Retina (tissue), 1 donor: ENCODE measurements at regions not wholly inside any gene's neighbourhood (a gene's known extent, or its start where the extent isn't known, plus 50 kb on each side); places are given as distances from the start of the nearest gene placed in this dataset.

ENCODE experiments used
- DNase-seq: peaks from one replicate; pipeline ENCODE4 v3.0.0-alpha.2; 2016

GRCh38 chrX:94361241-94361640, 687.2 kb downstream of the FAM133A start:
- DNase-seq, result no peak

DNA sequence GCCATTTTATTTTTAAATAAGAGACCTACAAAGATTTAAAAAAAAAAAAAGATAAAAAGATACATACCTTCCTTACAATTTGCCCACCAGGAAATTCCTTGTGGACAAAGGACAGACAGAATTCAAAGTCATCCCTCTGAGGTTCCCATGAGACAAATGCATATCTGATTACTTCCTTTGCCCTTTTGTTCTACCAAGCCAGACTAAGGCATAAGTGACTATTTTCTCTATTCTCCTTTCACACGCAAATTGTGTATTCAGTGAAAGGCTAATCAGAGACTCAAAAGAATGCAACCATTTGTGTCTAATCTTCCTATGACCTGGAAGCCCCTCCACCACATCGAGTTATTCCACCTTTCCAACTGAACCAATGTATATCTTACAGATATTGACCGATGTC, 691.7 kb downstream of the FAM133A start:
- DNase-seq, result no peak

GRCh38 chrX:94366616-94367015, 692.6 kb downstream of the FAM133A start:
- no peak for DNase-seq

- no peak for DNase-seq
These were observed 715.0 kb downstream of the FAM133A start for GRCh38 chrX:94389044-94389443.

DNA sequence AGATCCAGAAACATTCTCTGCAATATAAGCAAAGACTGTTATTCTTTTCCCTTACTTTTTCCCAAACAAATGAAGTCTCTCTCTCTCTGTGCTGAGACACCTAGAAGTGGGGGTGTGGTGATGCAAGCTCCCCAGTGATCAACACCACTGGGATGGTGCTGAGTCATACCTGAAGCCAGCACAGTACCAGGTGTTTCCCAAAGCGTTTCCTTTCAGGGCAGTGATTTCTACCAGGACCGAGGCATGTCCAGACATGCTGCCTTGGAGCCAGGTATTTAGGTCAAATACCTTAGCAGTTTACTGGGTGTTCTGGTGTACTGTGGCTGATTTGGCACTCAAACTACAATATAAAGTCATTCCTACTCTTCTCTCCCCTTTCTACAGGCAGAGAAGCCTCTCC, 726.5 kb downstream of the FAM133A start:
- DNase-seq, result no peak

GRCh38 chrX:94401426-94401825, 727.4 kb downstream of the FAM133A start:
- no peak for DNase-seq

DNA sequence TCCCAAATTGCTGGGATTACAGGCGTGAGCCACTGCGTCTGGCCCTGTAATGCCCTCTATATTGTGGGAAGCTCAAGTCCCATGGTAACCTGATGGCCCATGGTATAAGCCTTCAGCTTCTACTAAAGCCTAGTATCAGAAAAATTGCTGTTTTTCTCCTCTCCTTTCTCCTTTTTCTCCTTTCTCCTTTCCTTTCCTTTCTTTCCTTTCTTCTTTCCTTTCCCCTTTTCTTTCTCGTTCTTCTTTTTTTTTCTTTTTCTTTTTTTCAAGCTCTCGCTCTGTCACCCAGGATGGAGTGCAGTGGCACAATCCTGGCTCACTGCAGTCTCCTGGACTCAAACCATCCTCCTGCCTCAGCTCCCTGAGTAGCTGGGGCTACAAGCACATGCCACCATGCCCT, 740.7 kb downstream of the FAM133A start:
- DNase-seq, result no peak

DNA sequence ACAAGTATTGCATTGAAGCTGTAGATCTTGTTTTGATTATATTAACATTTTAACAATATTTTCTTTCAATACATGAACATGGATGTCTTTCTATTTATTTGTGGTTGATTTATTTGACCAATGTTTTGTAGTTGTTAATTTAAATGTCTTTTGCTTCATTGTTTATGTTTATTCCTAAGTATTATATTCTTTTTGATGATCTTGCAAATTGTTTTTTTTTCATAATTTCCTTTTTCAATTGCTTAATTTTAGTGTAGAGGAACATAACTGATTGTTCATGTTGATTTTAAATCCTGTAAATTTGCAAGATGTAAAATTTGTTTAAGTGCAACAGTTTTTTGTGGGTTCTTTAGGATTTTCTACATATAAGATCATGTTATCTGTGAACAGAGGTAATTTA, 744.1 kb downstream of the FAM133A start:
- no peak for DNase-seq

GRCh38 chrX:94424456-94424855, 750.5 kb downstream of the FAM133A start:
- DNase-seq, result no peak

DNA sequence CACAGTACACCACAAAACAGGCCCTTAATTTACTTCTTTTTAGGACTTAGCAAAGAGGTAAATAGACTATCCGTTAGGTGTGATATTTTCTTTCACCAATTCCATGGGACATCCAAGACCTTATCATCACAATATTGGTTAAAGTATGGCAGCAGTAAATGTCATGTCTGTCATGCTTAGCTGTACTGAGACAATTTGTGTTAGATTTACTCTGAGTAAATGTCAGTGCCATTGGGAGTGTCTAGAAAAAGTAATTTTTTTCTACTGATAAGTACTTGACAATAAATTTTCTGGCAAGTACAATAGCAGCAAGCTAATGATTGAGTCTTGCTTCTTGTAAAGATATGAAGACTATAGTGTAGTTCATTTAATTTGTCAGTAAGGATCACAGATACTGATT, 756.1 kb downstream of the FAM133A start:
- no peak for DNase-seq

DNA sequence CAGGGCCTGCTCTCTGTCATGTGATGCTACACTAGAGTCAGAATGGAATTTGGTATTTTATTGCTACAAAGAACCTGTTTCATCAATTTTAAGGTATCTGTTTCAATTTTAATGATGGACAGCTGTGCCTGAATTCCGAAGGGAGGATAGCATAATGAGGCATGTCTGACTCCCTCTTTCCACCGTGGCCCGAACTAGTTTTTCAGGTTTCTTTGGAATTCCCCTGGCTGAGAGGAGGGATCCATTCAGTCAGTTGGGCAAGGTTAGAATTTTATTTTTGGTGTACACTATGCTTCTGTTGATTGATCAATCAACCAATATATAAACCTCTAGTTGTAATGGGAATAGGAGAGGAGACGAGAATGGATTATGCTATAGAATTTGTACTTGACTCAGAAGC, 761.8 kb downstream of the FAM133A start:
- no peak for DNase-seq

- DNase-seq, result no peak
These were observed 780.2 kb downstream of the FAM133A start for GRCh38 chrX:94454159-94454558.

DNA sequence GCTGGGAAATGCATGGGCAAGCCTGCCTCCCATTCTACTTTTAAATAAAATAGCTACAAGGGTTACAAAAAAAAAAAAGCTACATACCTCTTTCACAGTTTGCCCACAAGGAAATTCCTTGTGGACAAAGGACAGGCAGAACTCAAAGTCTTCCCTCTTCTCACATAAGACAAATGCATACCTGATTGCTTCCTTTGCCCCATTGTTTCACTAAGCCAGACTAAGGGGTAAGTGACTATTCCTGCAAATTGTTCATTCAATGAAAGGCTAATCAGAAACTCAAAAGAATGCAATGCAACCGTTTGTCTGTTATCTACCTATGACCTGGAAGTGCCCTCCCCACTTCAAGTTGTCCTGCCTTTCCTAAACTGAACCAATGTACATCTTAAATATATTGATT, 780.6 kb downstream of the FAM133A start:
- DNase-seq, result no peak

GRCh38 chrX:94455782-94456181, 781.8 kb downstream of the FAM133A start:
- DNase-seq, result no peak

DNA sequence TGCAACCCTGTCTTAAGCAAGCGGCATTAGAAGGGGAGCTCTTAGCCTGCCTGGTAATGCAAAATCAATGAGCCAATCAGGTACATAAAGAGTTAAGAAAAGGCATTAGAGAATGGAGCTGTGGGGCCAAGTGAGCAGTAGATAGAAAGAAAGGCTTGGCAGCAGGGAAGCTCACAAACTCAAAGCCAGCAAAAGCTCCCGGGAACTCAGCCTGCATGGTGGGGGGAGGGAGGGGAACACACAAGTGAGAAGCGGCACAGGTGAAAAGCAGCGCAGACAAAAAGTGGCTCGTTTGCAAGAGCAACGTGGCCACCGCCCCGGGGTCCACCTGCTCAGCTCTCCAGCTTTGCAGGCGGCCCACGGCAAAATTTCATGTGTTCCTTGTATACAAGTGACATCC, 818.5 kb downstream of the FAM133A start:
- DNase-seq, result no peak

GRCh38 chrX:94493405-94493804, 819.4 kb downstream of the FAM133A start:
- DNase-seq, result no peak

DNA sequence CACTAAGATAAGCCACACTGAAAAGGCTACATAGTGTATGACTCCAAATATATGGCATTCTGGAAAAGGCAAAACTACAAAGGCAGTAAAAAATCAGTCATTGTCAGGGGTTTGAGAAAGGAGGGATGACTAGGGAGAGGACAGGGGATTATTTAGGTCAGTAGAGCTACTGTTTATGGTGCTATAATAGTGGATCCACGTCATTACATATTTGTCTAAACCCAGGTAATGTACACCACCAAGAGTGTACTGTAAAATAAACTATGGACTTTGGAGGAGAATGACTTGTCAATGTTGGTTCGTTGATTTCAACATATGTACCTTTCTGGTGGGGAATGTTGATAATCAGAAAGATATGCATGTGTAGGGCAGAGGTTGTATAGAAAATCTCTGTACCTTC, 837.6 kb downstream of the FAM133A start:
- no peak for DNase-seq

DNA sequence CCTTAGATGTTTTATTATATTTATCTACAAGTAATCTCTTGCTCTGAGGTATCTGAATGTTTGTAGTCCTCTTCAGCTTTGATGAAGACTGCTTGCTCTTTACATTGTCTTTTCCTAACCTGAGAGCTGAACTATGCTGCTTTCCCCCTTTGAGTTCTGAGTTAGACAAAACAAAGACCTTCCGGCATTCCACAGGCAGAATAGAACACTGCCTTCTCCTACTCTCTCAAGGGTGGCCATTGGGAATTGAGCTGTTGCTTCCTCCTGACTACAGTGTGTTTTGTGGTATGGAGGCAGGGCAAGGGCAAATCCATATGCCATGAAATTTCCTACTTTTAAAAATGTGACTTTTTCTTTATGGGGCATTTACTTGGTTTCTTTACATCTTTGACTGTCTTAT, 841.0 kb downstream of the FAM133A start:
- no peak for DNase-seq

- no peak for DNase-seq
These were observed 850.9 kb downstream of the FAM133A start for GRCh38 chrX:94524867-94525266.

DNA sequence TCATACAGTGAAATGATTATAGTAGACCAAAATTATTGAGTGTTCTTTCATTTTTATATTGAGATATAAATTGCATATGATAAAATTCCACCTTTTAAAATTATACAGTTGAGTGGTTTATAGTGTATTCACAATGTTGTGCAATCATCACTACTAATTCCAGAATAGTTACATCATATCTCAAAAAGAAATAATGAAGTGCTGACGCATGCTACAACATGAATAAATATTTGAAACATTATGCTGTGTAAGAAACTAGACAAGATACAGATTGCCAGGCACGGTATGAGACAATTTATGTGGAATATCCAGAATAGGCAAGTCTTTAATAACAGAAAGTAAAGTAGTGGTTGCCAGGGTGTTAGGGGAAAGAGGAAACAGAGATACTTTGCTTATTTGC, 871.7 kb downstream of the FAM133A start:
- DNase-seq, result no peak

GRCh38 chrX:94551831-94552230, 877.8 kb downstream of the FAM133A start:
- no peak for DNase-seq

DNA sequence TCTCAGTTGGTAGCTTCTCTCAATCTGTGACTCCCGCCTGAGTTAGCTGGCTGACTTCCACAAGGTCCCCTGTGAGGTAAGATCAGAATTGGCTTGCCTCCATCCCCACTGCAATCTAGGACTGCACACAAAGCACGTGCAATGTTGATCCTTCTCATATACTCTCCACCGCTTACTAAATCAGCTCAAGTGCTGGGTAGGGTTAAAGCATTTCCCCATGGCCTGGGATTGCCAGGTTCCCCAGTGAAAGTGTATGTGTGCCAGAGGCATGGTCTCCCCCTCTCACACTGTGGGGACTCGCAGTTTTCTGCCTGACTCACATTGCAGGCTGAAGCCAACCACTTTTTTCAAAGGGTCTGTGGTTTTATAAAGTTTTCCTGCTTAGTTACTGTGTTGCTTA, 886.9 kb downstream of the FAM133A start:
- DNase-seq, result no peak

DNA sequence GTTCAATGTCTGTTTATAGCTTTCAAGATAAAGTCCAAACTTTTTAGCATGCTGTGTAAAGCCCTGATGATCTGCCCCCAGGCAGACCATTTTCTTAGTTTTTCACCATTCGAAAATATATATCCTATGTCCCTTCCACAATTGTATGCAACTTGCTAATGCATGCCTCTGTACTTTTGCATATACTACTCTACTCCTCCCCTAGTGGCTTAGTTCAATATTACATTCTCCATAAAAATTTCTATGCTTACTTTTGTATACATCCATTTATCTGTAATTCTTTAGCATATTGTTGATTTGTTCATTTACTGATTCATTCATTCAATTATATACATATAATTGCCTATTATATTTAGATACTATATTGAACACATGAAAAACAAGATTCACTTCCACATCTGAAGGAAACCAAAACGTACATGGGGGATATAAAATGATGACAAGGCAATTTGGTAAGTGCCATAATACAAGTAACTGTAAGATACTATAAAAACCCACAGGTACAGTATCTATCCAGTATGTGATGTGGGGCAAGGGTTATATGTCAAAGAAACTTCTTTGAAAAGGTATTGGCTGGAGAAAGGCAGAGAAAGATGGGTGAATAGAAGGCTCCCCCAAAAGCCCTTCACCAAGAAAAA, 902.5 kb downstream of the FAM133A start:
- DNase-seq, result no peak

DNA sequence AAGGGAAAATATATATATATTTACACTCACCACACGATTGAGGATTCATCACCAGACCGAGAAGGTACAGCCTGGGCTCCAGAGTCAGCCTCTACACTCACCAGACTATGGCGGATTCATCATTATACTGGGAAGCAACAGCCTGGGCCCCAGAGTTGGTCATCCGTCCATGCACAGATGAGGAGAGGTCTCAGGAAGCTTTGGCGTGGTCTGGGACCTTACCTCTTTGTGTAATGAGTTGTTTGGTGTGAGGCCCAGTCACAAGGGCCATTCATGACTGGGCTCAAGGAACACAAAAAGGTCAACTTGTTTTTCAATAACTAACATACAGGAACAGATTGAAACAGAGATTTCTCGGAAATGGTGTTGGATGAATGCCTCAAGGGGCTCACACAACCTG, 926.1 kb downstream of the FAM133A start:
- DNase-seq, result no peak

GRCh38 chrX:94612140-94612539, 938.1 kb downstream of the FAM133A start:
- no peak for DNase-seq

GRCh38 chrX:94633237-94633636, 959.2 kb downstream of the FAM133A start:
- DNase-seq, result no peak
